H1 (cell line): ENCODE measurements at regions not wholly inside any gene's neighbourhood (a gene's known extent, or its start where the extent isn't known, plus 50 kb on each side); places are given as distances from the start of the nearest gene placed in this dataset.

Source experiments
- CTCF ChIA-PET: fragments of 300-600 bp; sonication (Branson Sonifier 250); formaldehyde crosslinking; loops from one replicate; lab custom pipeline; 2021; ENCODE audit not compliant: partially characterized antibody; lab: Charles Lee
- POLR2A ChIA-PET: fragments of 300-600 bp; sonication (Branson Sonifier 250); formaldehyde crosslinking; loops from one replicate; lab custom pipeline; 2021; ENCODE audit warnings: inconsistent platforms; ENCODE audit not compliant: partially characterized antibody; lab: Charles Lee
- DNase-seq, 2 experiments: peaks; one replicate each; pipeline versions ENCODE4 v3.0.0 to v3.0.0-alpha.2; 2010 to 2022; ENCODE audit warnings: low spot score in 2 of 2, low read depth in 1 of 2, mixed read lengths in 1 of 2
- FAIRE-seq: peaks from 2 replicates; lab custom pipeline; 2011; peaks lifted over from hg19 to GRCh38; lab: Jason Lieb, UNC
- H2AFZ ChIP-seq: 2 replicates; pipeline ENCODE4 v1.8.1; 2012; ENCODE audit warnings: low read length, inconsistent platforms
- H2AK5ac ChIP-seq: 2 replicates; pipeline ENCODE4 v1.6.1; 2013; ENCODE audit warnings: low read depth, low read length
- H2BK120ac ChIP-seq: replicated peaks from 2 replicates; pipeline ENCODE3; 2013; ENCODE audit warnings: low read depth, low read length, inconsistent platforms
- H2BK12ac ChIP-seq: 2 replicates; pipeline ENCODE4 v1.6.1; 2013; ENCODE audit warnings: low read depth, low read length
- H2BK15ac ChIP-seq: 2 replicates; pipeline ENCODE4 v1.6.1; 2013; ENCODE audit warnings: low read length
- H2BK20ac ChIP-seq: 2 replicates; pipeline ENCODE4 v1.6.1; 2013; ENCODE audit warnings: low read length
- H2BK5ac ChIP-seq: 2 replicates; pipeline ENCODE4 v1.6.1; 2013; ENCODE audit warnings: low read depth, low read length
- H3K14ac ChIP-seq: 2 replicates; pipeline ENCODE4 v1.6.1; 2013; ENCODE audit warnings: inconsistent platforms; ENCODE audit not compliant: insufficient read length
- H3K18ac ChIP-seq: 2 replicates; pipeline ENCODE4 v1.6.1; 2013; ENCODE audit warnings: low read length; ENCODE audit errors: extremely low read depth
- H3K23ac ChIP-seq: 2 replicates; pipeline ENCODE4 v1.6.1; 2013; ENCODE audit warnings: inconsistent platforms; ENCODE audit not compliant: insufficient read length
- H3K23me2 ChIP-seq: 2 replicates; pipeline ENCODE4 v1.6.1; 2013; ENCODE audit warnings: low read depth, low read length
- H3K27ac ChIP-seq: 2 replicates; pipeline ENCODE4 v1.6.1; 2011; ENCODE audit warnings: low read depth, low read length, inconsistent platforms
- H3K27me3 ChIP-seq, 4 experiments: replicated peaks in 1 of 4; 1 replicate in 1 of 4; 2 replicates in 3 of 4; pipeline versions ENCODE4 v1.6.1 to v1.8.1; 2011 to 2013; ENCODE audit warnings: low read length in 3 of 4, mild to moderate bottlenecking in 3 of 4, inconsistent platforms in 2 of 4, mixed read lengths in 2 of 4, moderate library complexity in 1 of 4; ENCODE audit not compliant: control insufficient read depth in 3 of 4, insufficient read depth in 3 of 4; ENCODE audit errors: extremely low read depth in 1 of 4
- H3K36me3 ChIP-seq, 4 experiments: 2 replicates each; pipeline versions ENCODE4 v1.6.1 to v1.8.1; 2011 to 2013; ENCODE audit warnings: mild to moderate bottlenecking in 4 of 4, low read length in 3 of 4, moderate library complexity in 2 of 4, control low read depth in 1 of 4, inconsistent platforms in 1 of 4; ENCODE audit not compliant: insufficient read depth in 4 of 4, control insufficient read depth in 2 of 4
- H3K4ac ChIP-seq: replicated peaks from 2 replicates; pipeline ENCODE3; 2013; ENCODE audit warnings: low read length, low read depth, mixed read lengths, inconsistent platforms; ENCODE audit not compliant: insufficient read length
- H3K4me1 ChIP-seq, 4 experiments: replicated peaks in 1 of 4; 1 replicate in 1 of 4; 2 replicates in 3 of 4; pipeline versions ENCODE4 v1.6.1 to v1.8.1; 2011 to 2013; ENCODE audit warnings: low read length in 3 of 4, inconsistent platforms in 2 of 4, mixed read lengths in 1 of 4; ENCODE audit not compliant: insufficient read depth in 4 of 4, control insufficient read depth in 3 of 4
- H3K4me2 ChIP-seq, 2 experiments: 2 replicates each; pipeline versions ENCODE4 v1.6.1 to v1.8.1; 2011 to 2013; ENCODE audit warnings: low read depth in 2 of 2, low read length in 2 of 2, control low read depth in 1 of 2, inconsistent platforms in 1 of 2, mild to moderate bottlenecking in 1 of 2; ENCODE audit not compliant: insufficient read depth in 1 of 2
- H3K4me3 ChIP-seq, 4 experiments: fragments of 200-600, 300-600 bp in 1 of 4; sonication (generic), shearing (Covaris generic), sonication (Bioruptor Twin) in 1 of 4; 2 replicates each; pipeline versions ENCODE4 v1.5.1 to v1.8.1; 2011 to 2016; ENCODE audit warnings: low read length in 4 of 4, low read depth in 3 of 4, control low read depth in 2 of 4, inconsistent platforms in 2 of 4, mild to moderate bottlenecking in 2 of 4, mixed read lengths in 1 of 4, moderate library complexity in 1 of 4; ENCODE audit not compliant: insufficient read depth in 2 of 4; ENCODE audit errors: extremely low read depth in 1 of 4
- H3K56ac ChIP-seq: replicated peaks from 2 replicates; pipeline ENCODE3; 2013; ENCODE audit warnings: low read depth, mild to moderate bottlenecking, mixed read lengths, low read length, inconsistent platforms; ENCODE audit not compliant: insufficient read length
- H3K79me1 ChIP-seq: 2 replicates; pipeline ENCODE4 v1.6.1; 2013; ENCODE audit warnings: low read depth, low read length, control low read depth
- H3K79me2 ChIP-seq, 2 experiments: 2 replicates each; pipeline versions ENCODE4 v1.6.1 to v1.8.1; 2012 to 2013; ENCODE audit warnings: low read length in 2 of 2, mild to moderate bottlenecking in 2 of 2, inconsistent platforms in 1 of 2; ENCODE audit not compliant: insufficient read depth in 2 of 2, control insufficient read depth in 1 of 2
- H3K9ac ChIP-seq, 4 experiments: replicated peaks in 1 of 4; 1 replicate in 1 of 4; 2 replicates in 3 of 4; pipeline versions ENCODE4 v1.6.1 to v1.8.1; 2011 to 2013; ENCODE audit warnings: low read depth in 3 of 4, low read length in 3 of 4, control low read depth in 2 of 4, mild to moderate bottlenecking in 2 of 4, moderate library complexity in 2 of 4, inconsistent platforms in 1 of 4; ENCODE audit errors: extremely low read depth in 1 of 4
- H3K9me3 ChIP-seq, 2 experiments: 2 replicates each; pipeline versions ENCODE4 v1.6.1 to v1.8.1; 2012 to 2013; ENCODE audit warnings: mild to moderate bottlenecking in 2 of 2, moderate library complexity in 2 of 2, control low read depth in 1 of 2, inconsistent platforms in 1 of 2, low read depth in 1 of 2, low read length in 1 of 2, mixed read lengths in 1 of 2; ENCODE audit not compliant: insufficient read depth in 2 of 2
- H4K20me1 ChIP-seq, 2 experiments: replicated peaks in 1 of 2; 2 replicates each; pipeline versions ENCODE3 to v1.8.1; 2011 to 2013; ENCODE audit warnings: inconsistent platforms in 2 of 2, low read length in 2 of 2, mild to moderate bottlenecking in 1 of 2; ENCODE audit not compliant: insufficient read depth in 2 of 2, control insufficient read depth in 1 of 2
- H4K5ac ChIP-seq: 2 replicates; pipeline ENCODE4 v1.6.1; 2013; ENCODE audit warnings: low read length, low read depth, mixed read lengths, inconsistent platforms; ENCODE audit not compliant: insufficient read length
- H4K8ac ChIP-seq: 2 replicates; pipeline ENCODE4 v1.8.0; 2013; ENCODE audit warnings: mild to moderate bottlenecking, moderate library complexity, low read length, inconsistent platforms; ENCODE audit not compliant: insufficient read depth; ENCODE audit errors: extremely low read depth
- H4K91ac ChIP-seq: replicated peaks from 2 replicates; pipeline ENCODE3; 2013; ENCODE audit warnings: low read length, mixed read lengths, inconsistent platforms; ENCODE audit not compliant: insufficient read length
- CTCF ChIP-seq, 3 experiments: IDR thresholded peaks; 1 replicate in 2 of 3; 2 replicates in 1 of 3; pipeline versions ENCODE4 v1.5.1 to v1.6.1; 2011; ENCODE audit warnings: low read length in 3 of 3, mild to moderate bottlenecking in 3 of 3, inconsistent platforms in 2 of 3, low read depth in 1 of 3, moderate library complexity in 1 of 3; ENCODE audit not compliant: insufficient read depth in 1 of 3; ENCODE audit errors: control extremely low read depth in 1 of 3
- GABPA ChIP-seq: IDR thresholded peaks from 2 replicates; pipeline ENCODE4 v1.6.1; 2011; ENCODE audit warnings: mild to moderate bottlenecking, low read length, moderate library complexity, borderline replicate concordance; ENCODE audit not compliant: insufficient read depth
- JUN ChIP-seq: IDR thresholded peaks from 2 replicates; pipeline ENCODE4 v1.6.1; 2011; ENCODE audit warnings: low read depth, mild to moderate bottlenecking, improper control_type of control experiment, low read length
- KDM5A ChIP-seq: fragments of 200-600 bp; IDR thresholded peaks from 2 replicates; pipeline ENCODE4 v1.7.1; 2012; ENCODE audit warnings: mild to moderate bottlenecking, low read length, inconsistent platforms, mixed read lengths
- NANOG ChIP-seq: IDR thresholded peaks from 2 replicates; pipeline ENCODE4 v1.6.1; 2011; ENCODE audit warnings: low read length, low read depth, mild to moderate bottlenecking, inconsistent platforms; ENCODE audit not compliant: insufficient read depth, poor library complexity, severe bottlenecking
- RNF2 ChIP-seq: fragments of 200-900, 300-1000 bp; sonication (generic); IDR thresholded peaks from 2 replicates; pipeline ENCODE4 v1.7.1; 2016; ENCODE audit warnings: borderline replicate concordance, low read depth, mild to moderate bottlenecking, antibody characterized with exemption, low read length; ENCODE audit not compliant: poor library complexity, severe bottlenecking; ENCODE audit errors: missing control alignments
- RXRA ChIP-seq: IDR thresholded peaks from 2 replicates; pipeline ENCODE4 v1.6.1; 2011; ENCODE audit warnings: low read depth, mild to moderate bottlenecking, low read length, moderate library complexity; ENCODE audit not compliant: insufficient read depth
- SAP30 ChIP-seq: fragments of 300-600 bp; sonication (generic); IDR thresholded peaks from 2 replicates; pipeline ENCODE4 v1.7.1; 2012; ENCODE audit warnings: low read length, moderate library complexity, mild to moderate bottlenecking, inconsistent platforms; ENCODE audit not compliant: insufficient read depth, insufficient replicate concordance
- SIN3A ChIP-seq, 2 experiments: IDR thresholded peaks in 1 of 2; conservative IDR thresholded peaks in 1 of 2; 2 replicates each; pipeline ENCODE4 v1.6.1; 2011 to 2012; ENCODE audit warnings: low read length in 2 of 2, improper control_type of control experiment in 1 of 2, low read depth in 1 of 2, mild to moderate bottlenecking in 1 of 2
- SP1 ChIP-seq: IDR thresholded peaks from 2 replicates; pipeline ENCODE4 v1.6.1; 2011; ENCODE audit warnings: low read depth, low read length
- SP2 ChIP-seq: IDR thresholded peaks from 2 replicates; pipeline ENCODE4 v1.6.1; 2012; ENCODE audit warnings: mild to moderate bottlenecking, low read length, inconsistent platforms
- SUZ12 ChIP-seq: fragments of 200-600 bp; sonication (generic); IDR thresholded peaks from 2 replicates; pipeline ENCODE4 v1.6.1; 2012; ENCODE audit warnings: mild to moderate bottlenecking, inconsistent platforms, low read length, moderate library complexity, mixed read lengths
- YY1 ChIP-seq: IDR thresholded peaks from 2 replicates; pipeline ENCODE4 v1.6.1; 2011; ENCODE audit warnings: low read depth, mild to moderate bottlenecking, low read length

DNA sequence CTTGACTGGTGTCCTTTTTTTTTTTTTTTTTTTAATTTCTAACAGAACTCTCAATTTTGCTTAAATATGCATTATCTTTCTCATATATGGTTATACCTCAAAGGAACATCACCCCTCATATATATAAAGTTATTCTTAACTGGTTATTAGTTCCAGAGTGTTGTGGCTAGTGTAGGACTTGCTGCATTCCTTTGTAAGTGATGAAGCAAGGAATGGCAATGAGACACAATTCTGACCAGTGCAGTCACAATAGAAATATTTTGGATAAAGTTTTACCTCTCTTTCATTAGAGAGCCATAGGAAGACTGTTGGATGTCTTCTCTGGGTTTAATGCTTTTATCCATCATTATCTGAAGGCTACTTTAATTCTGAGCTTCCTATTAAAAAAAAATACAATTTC lies 75.5 kb upstream of the CBLB start:
- DNase-seq (no peak), FAIRE-seq (no peak)
- H3K4me3 ChIP-seq = no peak overlapping the region
- no peak overlapping the region for H3K56ac ChIP-seq
- H3K23ac ChIP-seq = no peak overlapping the region
- H2AK5ac ChIP-seq = no peak overlapping the region
- H3K9ac ChIP-seq = no peak overlapping the region
- H4K91ac ChIP-seq = no peak overlapping the region
- H2BK12ac ChIP-seq = no peak overlapping the region
- no peaks in the 10 kb centered on the region for H3K36me3 ChIP-seq
- H3K79me1 ChIP-seq = no peaks in the 10 kb centered on the region
- no peak overlapping the region for H3K4me2 ChIP-seq
- H3K9me3 ChIP-seq = no peaks in the 10 kb centered on the region
- no peak overlapping the region for H2BK5ac ChIP-seq
- H2BK120ac ChIP-seq = no peak overlapping the region
- CTCF ChIA-PET = no interaction called here
- H2AFZ ChIP-seq = no peak overlapping the region
- no peaks in the 10 kb centered on the region for H3K27me3 ChIP-seq
- H4K8ac ChIP-seq = no peak overlapping the region
- no peak overlapping the region for H3K14ac ChIP-seq
- H2BK15ac ChIP-seq = no peak overlapping the region
- H3K27ac ChIP-seq = no peak overlapping the region
- H3K79me2 ChIP-seq = no peaks in the 10 kb centered on the region
- no peaks in the 10 kb centered on the region for H3K4me1 ChIP-seq
- H3K23me2 ChIP-seq = no peaks in the 10 kb centered on the region
- POLR2A ChIA-PET = no interaction called here
- H3K18ac ChIP-seq = no peak overlapping the region
- H4K5ac ChIP-seq = no peak overlapping the region
- no peak overlapping the region for H3K4ac ChIP-seq
- H2BK20ac ChIP-seq = no peak overlapping the region
- H4K20me1 ChIP-seq = no peaks in the 10 kb centered on the region
- no peak for TF ChIP-seq CTCF (IDR thresholded peaks at IDR 0.05; ENCODE audit: control extremely low read depth in 1 of 3, insufficient read depth in 1 of 3, low read depth in 1 of 3, low read length in 3 of 3)
- no peak for TF ChIP-seq RXRA
- no peak for TF ChIP-seq RNF2
- no peak for TF ChIP-seq KDM5A
- no peak for TF ChIP-seq GABPA
- TF ChIP-seq JUN = no peak
- TF ChIP-seq NANOG = no peak
- no peak for TF ChIP-seq SIN3A (conservative IDR thresholded peaks at IDR 0.05 in 1 of 2, IDR thresholded peaks at IDR 0.05 in 1 of 2; ENCODE audit: low read depth in 1 of 2, low read length in 2 of 2)
- no peak for TF ChIP-seq SP1
- no peak for TF ChIP-seq SUZ12
- TF ChIP-seq SP2 = no peak
- TF ChIP-seq SAP30 = no peak
- no peak for TF ChIP-seq YY1
